ENCODE measurements at regions not wholly inside any gene's neighbourhood (a gene's known extent, or its start where the extent isn't known, plus 50 kb on each side); places are given as distances from the start of the nearest gene placed in this dataset.
"Not testable (repeated sequence)": the region's sequence is repeated elsewhere in the genome, so short reads cannot be mapped to it uniquely, and the experiment has no call there.

GRCh38 chr13:70511861-70512417 lies 403.7 kb upstream of the KLHL1 start:
- not testable (repeated sequence) for DNase-seq (ENCODE audit: low spot score)

- DNase-seq (ENCODE audit: low spot score): no peak
Measured at GRCh38 chr13:70505809-70506208, 397.6 kb upstream of the KLHL1 start.

GRCh38 chr13:70502944-70503343 lies 394.7 kb upstream of the KLHL1 start:
- no peak for DNase-seq (ENCODE audit: low spot score)

GRCh38 chr13:70490320-70490935 lies 382.2 kb upstream of the KLHL1 start:
- DNase-seq (ENCODE audit: low spot score): no peak

GRCh38 chr13:70484931-70485330 lies 376.7 kb upstream of the KLHL1 start:
- DNase-seq (ENCODE audit: low spot score): no peak

GRCh38 chr13:70483599-70484276 lies 375.5 kb upstream of the KLHL1 start:
- DNase-seq (ENCODE audit: low spot score): no peak

- no peak for DNase-seq (ENCODE audit: low spot score)
Measured at GRCh38 chr13:70473907-70474306, 365.7 kb upstream of the KLHL1 start.

GRCh38 chr13:70469077-70469476 lies 360.8 kb upstream of the KLHL1 start:
- DNase-seq (ENCODE audit: low spot score): no peak

- DNase-seq (ENCODE audit: low spot score): no peak
Measured at GRCh38 chr13:70457474-70457873, 349.2 kb upstream of the KLHL1 start.

- DNase-seq (ENCODE audit: low spot score): no peak
Measured at GRCh38 chr13:70448820-70449219, 340.6 kb upstream of the KLHL1 start.

GRCh38 chr13:70432276-70432805 lies 324.1 kb upstream of the KLHL1 start:
- DNase-seq (ENCODE audit: low spot score): no peak

- DNase-seq (ENCODE audit: low spot score): no peak
Measured at GRCh38 chr13:70430256-70430655, 322.0 kb upstream of the KLHL1 start.

GRCh38 chr13:70424928-70425327 lies 316.7 kb upstream of the KLHL1 start:
- DNase-seq (ENCODE audit: low spot score): no peak

- no peak for DNase-seq (ENCODE audit: low spot score)
Measured at GRCh38 chr13:70424428-70424827, 316.2 kb upstream of the KLHL1 start.

- DNase-seq (ENCODE audit: low spot score): no peak
Measured at GRCh38 chr13:70415136-70415535, 306.9 kb upstream of the KLHL1 start.

- no peak for DNase-seq (ENCODE audit: low spot score)
Measured at GRCh38 chr13:70408865-70409264, 300.6 kb upstream of the KLHL1 start.

- DNase-seq (ENCODE audit: low spot score): no peak
Measured at GRCh38 chr13:70407486-70407885, 299.2 kb upstream of the KLHL1 start.

- no peak for DNase-seq (ENCODE audit: low spot score)
Measured at GRCh38 chr13:70405266-70405665, 297.0 kb upstream of the KLHL1 start.

GRCh38 chr13:70394031-70394548 lies 285.8 kb upstream of the KLHL1 start:
- no peak for DNase-seq (ENCODE audit: low spot score)

- DNase-seq (ENCODE audit: low spot score): no peak
Measured at GRCh38 chr13:70391678-70392077, 283.4 kb upstream of the KLHL1 start.

GRCh38 chr13:70390968-70391367 lies 282.7 kb upstream of the KLHL1 start:
- DNase-seq (ENCODE audit: low spot score): no peak

GRCh38 chr13:70390064-70390463 lies 281.8 kb upstream of the KLHL1 start:
- DNase-seq (ENCODE audit: low spot score): no peak

- no peak for DNase-seq (ENCODE audit: low spot score)
Measured at GRCh38 chr13:70388935-70389334, 280.7 kb upstream of the KLHL1 start.

Data from CD4-positive, alpha-beta T cell treated with Interleukin-6 at 100 ng/mL for 8 hours (primary cell).